SK-N-SH (cell line): ENCODE measurements at regions not wholly inside any gene's neighbourhood (a gene's known extent, or its start where the extent isn't known, plus 50 kb on each side); places are given as distances from the start of the nearest gene placed in this dataset.

ENCODE experiments used
- CTCF ChIA-PET: fragments of 300-600, 350-600 bp; formaldehyde crosslinking; extraction: SDS; loops from one replicate; lab custom pipeline; 2021; lab: Yijun Ruan, JAX
- POLR2A ChIA-PET: fragments of 350-600 bp; sonication (Branson Sonifier 250); formaldehyde crosslinking; extraction: SDS; loops from one replicate; lab custom pipeline; 2020; ENCODE audit warnings: antibody characterized with exemption, inconsistent platforms; lab: Yijun Ruan, JAX
- DNase-seq: peaks from one replicate; pipeline ENCODE4 v3.0.0; 2012
- H2AFZ ChIP-seq: fragments of 200-600 bp; sonication (generic); 2 replicates; pipeline ENCODE4 v1.8.1; 2016; ENCODE audit warnings: antibody characterized with exemption, mild to moderate bottlenecking, low read depth
- H3F3A ChIP-seq: fragments of 200-600 bp; sonication (generic); replicated peaks from 2 replicates; pipeline ENCODE3; 2016; ENCODE audit warnings: antibody characterized with exemption, mild to moderate bottlenecking; ENCODE audit not compliant: insufficient read depth
- H3K27ac ChIP-seq, 2 experiments: fragments of 200-500 bp in 1 of 2; fragments of 200-600 bp in 1 of 2; sonication (Bioruptor generic) in 1 of 2; sonication (generic), shearing (Covaris generic) in 1 of 2; 2 replicates each; pipeline versions ENCODE4 v1.5.1 to v1.6.1; 2014 to 2016; ENCODE audit warnings: low read depth in 2 of 2, inconsistent platforms in 1 of 2, low read length in 1 of 2, mild to moderate bottlenecking in 1 of 2, mixed read lengths in 1 of 2
- H3K27me3 ChIP-seq: fragments of 200-600 bp; sonication (generic), shearing (Covaris generic); 2 replicates; pipeline ENCODE4 v1.6.1; 2016; ENCODE audit warnings: mixed run types; ENCODE audit not compliant: insufficient read depth
- H3K36me3 ChIP-seq, 2 experiments: fragments of 200-500 bp in 1 of 2; fragments of 200-600 bp in 1 of 2; sonication (Bioruptor generic) in 1 of 2; sonication (generic) in 1 of 2; replicated peaks in 1 of 2; 2 replicates each; pipeline versions ENCODE3 to v1.5.1; 2014 to 2016; ENCODE audit warnings: low read length in 1 of 2, mild to moderate bottlenecking in 1 of 2; ENCODE audit not compliant: insufficient read depth in 2 of 2, control insufficient read depth in 1 of 2
- H3K4me1 ChIP-seq, 2 experiments: fragments of 200-500 bp in 1 of 2; fragments of 200-600 bp in 1 of 2; sonication (Bioruptor generic) in 1 of 2; sonication (generic), shearing (Covaris generic) in 1 of 2; 2 replicates each; pipeline versions ENCODE4 v1.5.1 to v1.6.1; 2014 to 2016; ENCODE audit warnings: low read depth in 1 of 2, low read length in 1 of 2, mixed run types in 1 of 2; ENCODE audit not compliant: insufficient read depth in 2 of 2, control insufficient read depth in 1 of 2
- H3K4me2 ChIP-seq: fragments of 200-600 bp; sonication (generic), shearing (Covaris generic); 2 replicates; pipeline ENCODE4 v1.6.1; 2017; ENCODE audit warnings: mixed run types
- H3K4me3 ChIP-seq, 2 experiments: fragments of 200-500 bp in 1 of 2; fragments of 200-600 bp in 1 of 2; sonication (Bioruptor generic) in 1 of 2; sonication (generic), shearing (Covaris generic) in 1 of 2; 2 replicates each; pipeline versions ENCODE4 v1.5.1 to v1.8.1; 2014 to 2016; ENCODE audit warnings: low read depth in 2 of 2, inconsistent platforms in 1 of 2, low read length in 1 of 2, mild to moderate bottlenecking in 1 of 2, mixed read lengths in 1 of 2, moderate library complexity in 1 of 2
- H3K79me2 ChIP-seq: fragments of 200-600 bp; sonication (generic); 2 replicates; pipeline ENCODE4 v1.8.1; 2017; ENCODE audit warnings: mild to moderate bottlenecking; ENCODE audit not compliant: insufficient read depth
- H3K9ac ChIP-seq: fragments of 200-600 bp; sonication (generic); 2 replicates; pipeline ENCODE4 v1.6.1; 2017; ENCODE audit warnings: mixed run types
- H3K9me2 ChIP-seq: fragments of 200-600 bp; sonication (generic); 2 replicates; pipeline ENCODE4 v1.6.1; 2017; ENCODE audit warnings: mixed run types
- H3K9me3 ChIP-seq: fragments of 200-600 bp; sonication (generic); 2 replicates; pipeline ENCODE4 v1.6.1; 2017; ENCODE audit warnings: mixed run types, mild to moderate bottlenecking, moderate library complexity
- H4K20me1 ChIP-seq: fragments of 200-600 bp; sonication (generic); 2 replicates; pipeline ENCODE4 v1.6.1; 2017; ENCODE audit warnings: mild to moderate bottlenecking, mixed run types; ENCODE audit not compliant: insufficient read depth
- EP300 ChIP-seq, 2 experiments: IDR thresholded peaks; 2 replicates each; pipeline versions ENCODE4 v1.4.0 to v1.6.1; 2012; ENCODE audit warnings: borderline replicate concordance in 1 of 2, low read depth in 1 of 2, low read length in 1 of 2
- EZH2phosphoT487 ChIP-seq: fragments of 200-600 bp; sonication (generic); IDR thresholded peaks from 2 replicates; pipeline ENCODE4 v1.6.1; 2017; ENCODE audit warnings: low read depth, mixed run types, mild to moderate bottlenecking, antibody characterized with exemption, moderate library complexity, borderline replicate concordance
- FOSL2 ChIP-seq: IDR thresholded peaks from 2 replicates; pipeline ENCODE4 v1.4.0; 2012; ENCODE audit warnings: low read depth, mild to moderate bottlenecking, moderate library complexity, borderline replicate concordance
- FOXJ3 ChIP-seq: sonication (generic); formaldehyde crosslinking; IDR thresholded peaks from 2 replicates; pipeline ENCODE4 v1.5.1; 2020; ENCODE audit warnings: mild to moderate bottlenecking, missing genetic modification reagents
- FOXM1 ChIP-seq: IDR thresholded peaks from 2 replicates; pipeline ENCODE4 v1.4.0; 2012; ENCODE audit warnings: low read depth, mild to moderate bottlenecking
- GABPA ChIP-seq: IDR thresholded peaks from 2 replicates; pipeline ENCODE4 v1.4.0; 2012; ENCODE audit warnings: low read depth, mild to moderate bottlenecking
- GATA2 ChIP-seq: sonication (generic); formaldehyde crosslinking; IDR thresholded peaks from 2 replicates; pipeline ENCODE4 v1.5.0; 2020; ENCODE audit warnings: mild to moderate bottlenecking, missing genetic modification reagents
- MEF2A ChIP-seq: IDR thresholded peaks from 2 replicates; pipeline ENCODE4 v1.4.0; 2012; ENCODE audit warnings: low read depth, borderline replicate concordance
- MXI1 ChIP-seq: IDR thresholded peaks from 2 replicates; pipeline ENCODE4 v1.6.1; 2012; ENCODE audit warnings: mild to moderate bottlenecking, low read depth, low read length, improper control_type of control experiment
- NFIC ChIP-seq: IDR thresholded peaks from 2 replicates; pipeline ENCODE4 v1.4.0; 2012; ENCODE audit warnings: borderline replicate concordance
- NRF1 ChIP-seq: IDR thresholded peaks from 2 replicates; pipeline ENCODE4 v1.6.1; 2012; ENCODE audit warnings: low read depth, mild to moderate bottlenecking, low read length
- PBX3 ChIP-seq: IDR thresholded peaks from 2 replicates; pipeline ENCODE4; 2012
- POLR2AphosphoS5 ChIP-seq: IDR thresholded peaks from 2 replicates; pipeline ENCODE4 v1.6.1; 2012; ENCODE audit warnings: low read depth, low read length
- RAD21 ChIP-seq: IDR thresholded peaks from 2 replicates; pipeline ENCODE4 v1.6.1; 2012; ENCODE audit warnings: mild to moderate bottlenecking, low read length
- RCOR1 ChIP-seq: fragments of 150-350 bp; IDR thresholded peaks from 2 replicates; pipeline ENCODE4 v1.6.1; 2017; ENCODE audit warnings: antibody characterized with exemption, low read length
- RXRA ChIP-seq: IDR thresholded peaks from 2 replicates; pipeline ENCODE4 v1.4.0; 2012; ENCODE audit warnings: low read depth, mild to moderate bottlenecking, borderline replicate concordance
- SMC3 ChIP-seq: IDR thresholded peaks from 2 replicates; pipeline ENCODE4 v1.6.1; 2012; ENCODE audit warnings: low read depth, low read length, improper control_type of control experiment
- TAF1 ChIP-seq: IDR thresholded peaks from 2 replicates; pipeline ENCODE4 v1.6.1; 2012; ENCODE audit warnings: low read depth, mild to moderate bottlenecking, low read length, moderate library complexity, borderline replicate concordance
- TCF12 ChIP-seq: IDR thresholded peaks from 2 replicates; pipeline ENCODE4 v1.4.0; 2012
- TEAD4 ChIP-seq: IDR thresholded peaks from 2 replicates; pipeline ENCODE4 v1.4.0; 2012; ENCODE audit warnings: mild to moderate bottlenecking, borderline replicate concordance; ENCODE audit not compliant: insufficient read depth
- USF1 ChIP-seq: IDR thresholded peaks from 2 replicates; pipeline ENCODE4 v1.4.0; 2012; ENCODE audit warnings: low read depth, borderline replicate concordance
- USF2 ChIP-seq: fragments of 150-350 bp; IDR thresholded peaks from 2 replicates; pipeline ENCODE4 v1.6.1; 2017; ENCODE audit warnings: antibody characterized with exemption, low read length, low read depth, borderline replicate concordance
- ZBTB33 ChIP-seq: IDR thresholded peaks from 2 replicates; pipeline ENCODE4 v1.4.0; 2012; ENCODE audit warnings: low read depth, borderline replicate concordance
- WGBS: methylation state at CpG from one replicate; pipeline ENCODE4 v1.1.6; 2017; ENCODE audit warnings: low lambda C conversion rate; 5-methylcytosine and 5-hydroxymethylcytosine counted together

GRCh38 chr16:86292942-86293341 lies 217.4 kb upstream of the FOXF1 start (continued):
- TF ChIP-seq ZBTB33 (no peak), EP300 (IDR thresholded peaks at IDR 0.05; ENCODE audit: borderline replicate concordance in 1 of 2, low read depth in 1 of 2, low read length in 1 of 2) (no peak), MXI1 (no peak), TCF12 (no peak), POLR2AphosphoS5 (no peak), TEAD4 (no peak), USF2 (no peak), EZH2phosphoT487 (no peak), FOSL2 (no peak), NRF1 (no peak), RCOR1 (no peak), TAF1 (no peak)
- TF ChIP-seq, all 33 proteins: peak for 0

- Histone ChIP-seq H3K36me3 (no peaks in the 10 kb centered on the region), H2AFZ (no peak overlapping the region), H3F3A (no peaks in the 10 kb centered on the region), H4K20me1 (no peaks in the 10 kb centered on the region), H3K4me3 (no peak overlapping the region), H3K27me3 (peaks cover 98% of the 10 kb centered on the region), H3K9me2 (no peaks in the 10 kb centered on the region), H3K9ac (no peak overlapping the region), H3K4me1 (no peaks in the 10 kb centered on the region), H3K27ac (no peak overlapping the region), H3K4me2 (no peak overlapping the region), H3K79me2 (no peaks in the 10 kb centered on the region), H3K9me3 (no peaks in the 10 kb centered on the region)
- POLR2A ChIA-PET, result no interaction called here
- CTCF ChIA-PET, result no interaction called here
- 14% methylated on average over 16 of the region's 16 CpGs for WGBS
- TF ChIP-seq ZBTB33 (no peak), MEF2A (no peak), EZH2phosphoT487 (no peak), FOXJ3 (CRISPR knock-in tag) (no peak), RXRA (no peak), RCOR1 (no peak), RAD21 (no peak), NFIC (no peak), MXI1 (no peak), FOXM1 (no peak), SMC3 (no peak), TEAD4 (no peak), PBX3 (no peak), USF1 (no peak), EP300 (IDR thresholded peaks at IDR 0.05; ENCODE audit: borderline replicate concordance in 1 of 2, low read depth in 1 of 2, low read length in 1 of 2) (no peak), GABPA (no peak), GATA2 (CRISPR knock-in tag) (no peak)
- DNase-seq, result no peak
Measured at GRCh38 chr16:86293906-86294305, 216.4 kb upstream of the FOXF1 start.
